ENCODE measurements at regions not wholly inside any gene's neighbourhood (a gene's known extent, or its start where the extent isn't known, plus 50 kb on each side); places are given as distances from the start of the nearest gene placed in this dataset.

GRCh38 chr7:85737426-85737825, 550.6 kb upstream of the SEMA3D start:
- no peak for DNase-seq (ENCODE audit: low read depth in 4 of 4, low spot score in 2 of 4)

GRCh38 chr7:85736085-85736484, 549.2 kb upstream of the SEMA3D start:
- DNase-seq (ENCODE audit: low read depth in 4 of 4, low spot score in 2 of 4), result no peak

- DNase-seq (ENCODE audit: low read depth in 4 of 4, low spot score in 2 of 4), result no peak
Measured at GRCh38 chr7:85734823-85735222, 548.0 kb upstream of the SEMA3D start.

- no peak for DNase-seq (ENCODE audit: low read depth in 4 of 4, low spot score in 2 of 4)
Measured at GRCh38 chr7:85733169-85733915, 546.5 kb upstream of the SEMA3D start.

GRCh38 chr7:85730012-85730411, 543.2 kb upstream of the SEMA3D start:
- DNase-seq (ENCODE audit: low read depth in 4 of 4, low spot score in 2 of 4), result no peak

- no peak for DNase-seq (ENCODE audit: low read depth in 4 of 4, low spot score in 2 of 4)
Measured at GRCh38 chr7:85725026-85725425, 538.2 kb upstream of the SEMA3D start.

- no peak for DNase-seq (ENCODE audit: low read depth in 4 of 4, low spot score in 2 of 4)
Measured at GRCh38 chr7:85719981-85720953, 533.4 kb upstream of the SEMA3D start.

GRCh38 chr7:85716353-85716752, 529.5 kb upstream of the SEMA3D start:
- no peak for DNase-seq (ENCODE audit: low read depth in 4 of 4, low spot score in 2 of 4)

- no peak for DNase-seq (ENCODE audit: low read depth in 4 of 4, low spot score in 2 of 4)
Measured at GRCh38 chr7:85714951-85715350, 528.1 kb upstream of the SEMA3D start.

GRCh38 chr7:85714043-85714578, 527.3 kb upstream of the SEMA3D start:
- DNase-seq (ENCODE audit: low read depth in 4 of 4, low spot score in 2 of 4), result no peak

- DNase-seq (ENCODE audit: low read depth in 4 of 4, low spot score in 2 of 4), result no peak
Measured at GRCh38 chr7:85713171-85713570, 526.3 kb upstream of the SEMA3D start.

- no peak for DNase-seq (ENCODE audit: low read depth in 4 of 4, low spot score in 2 of 4)
Measured at GRCh38 chr7:85711894-85712293, 525.0 kb upstream of the SEMA3D start.

GRCh38 chr7:85710960-85711359, 524.1 kb upstream of the SEMA3D start:
- no peak for DNase-seq (ENCODE audit: low read depth in 4 of 4, low spot score in 2 of 4)

- no peak for DNase-seq (ENCODE audit: low read depth in 4 of 4, low spot score in 2 of 4)
Measured at GRCh38 chr7:85708221-85708620, 521.4 kb upstream of the SEMA3D start.

- DNase-seq (ENCODE audit: low read depth in 4 of 4, low spot score in 2 of 4), result no peak
Measured at GRCh38 chr7:85705076-85705475, 518.2 kb upstream of the SEMA3D start.

GRCh38 chr7:85703251-85704010, 516.6 kb upstream of the SEMA3D start:
- DNase-seq (ENCODE audit: low read depth in 4 of 4, low spot score in 2 of 4), result no peak

- no peak for DNase-seq (ENCODE audit: low read depth in 4 of 4, low spot score in 2 of 4)
Measured at GRCh38 chr7:85702348-85702747, 515.5 kb upstream of the SEMA3D start.

GRCh38 chr7:85699482-85699881, 512.6 kb upstream of the SEMA3D start:
- DNase-seq (ENCODE audit: low read depth in 4 of 4, low spot score in 2 of 4), result no peak

- no peak for DNase-seq (ENCODE audit: low read depth in 4 of 4, low spot score in 2 of 4)
Measured at GRCh38 chr7:85695533-85695932, 508.7 kb upstream of the SEMA3D start.

GRCh38 chr7:85695041-85695440, 508.2 kb upstream of the SEMA3D start:
- no peak for DNase-seq (ENCODE audit: low read depth in 4 of 4, low spot score in 2 of 4)

- DNase-seq (ENCODE audit: low read depth in 4 of 4, low spot score in 2 of 4), result no peak
Measured at GRCh38 chr7:85693326-85693725, 506.5 kb upstream of the SEMA3D start.
